OCI-LY1 (cell line): ENCODE measurements at regions not wholly inside any gene's neighbourhood (a gene's known extent, or its start where the extent isn't known, plus 50 kb on each side); places are given as distances from the start of the nearest gene placed in this dataset.
"Not testable (repeated sequence)": the region's sequence is repeated elsewhere in the genome, so short reads cannot be mapped to it uniquely, and the experiment has no call there.

Experiments used
- CTCF ChIP-seq: fragments of 200-600 bp; sonication (generic), shearing (Covaris generic); IDR thresholded peaks from 2 replicates; pipeline ENCODE4 v1.5.1; 2017; ENCODE audit warnings: mild to moderate bottlenecking, antibody characterized with exemption, low read length, moderate library complexity, mixed read lengths
- EZH2 ChIP-seq: fragments of 200-600 bp; sonication (generic), shearing (Covaris generic); IDR thresholded peaks from 2 replicates; pipeline ENCODE4 v1.8.0; 2017; ENCODE audit warnings: borderline replicate concordance, mixed run types, mild to moderate bottlenecking, antibody characterized with exemption, low read length, moderate library complexity, mixed read lengths

- not testable (repeated sequence) for TF ChIP-seq CTCF, EZH2
These were observed 102.2 kb downstream of the TNFRSF13B start for GRCh38 chr17:16869531-16870252.
